Progenitor cell of endocrine pancreas (in vitro differentiated cells): ENCODE measurements at regions not wholly inside any gene's neighbourhood (a gene's known extent, or its start where the extent isn't known, plus 50 kb on each side); places are given as distances from the start of the nearest gene placed in this dataset.

Experiments
- DNase-seq: peaks from one replicate; pipeline ENCODE4 v3.0.0; 2021; ENCODE audit warnings: low spot score; ENCODE audit not compliant: unreplicated experiment
- H3K27ac Mint-ChIP-seq: 2 replicates; pipeline ENCODE4 v1.8.0; 2021; ENCODE audit warnings: mild to moderate bottlenecking, moderate library complexity, mixed read lengths
- H3K27me3 Mint-ChIP-seq: 2 replicates; pipeline ENCODE4 v1.8.0; 2021; ENCODE audit warnings: mixed read lengths
- H3K36me3 Mint-ChIP-seq: 2 replicates; pipeline ENCODE4 v1.8.0; 2022; ENCODE audit warnings: mixed read lengths; ENCODE audit not compliant: insufficient read depth
- H3K4me1 Mint-ChIP-seq: 2 replicates; pipeline ENCODE4 v1.8.0; 2021; ENCODE audit warnings: low read depth, mixed read lengths
- H3K4me3 Mint-ChIP-seq: 2 replicates; pipeline ENCODE4 v1.8.0; 2021; ENCODE audit warnings: low read depth, mild to moderate bottlenecking, moderate library complexity, mixed read lengths
- H3K9me3 Mint-ChIP-seq: 2 replicates; pipeline ENCODE4 v1.8.0; 2021; ENCODE audit warnings: low read depth, mixed read lengths
- TF ChIP-seq, protein P1 (sequence below): fragments of 200-600 bp; sonication (generic); IDR thresholded peaks from one replicate; pipeline ENCODE4 v1.5.0; 2021; ENCODE audit warnings: antibody characterized with exemption, mild to moderate bottlenecking; ENCODE audit not compliant: unreplicated experiment

DNA sequence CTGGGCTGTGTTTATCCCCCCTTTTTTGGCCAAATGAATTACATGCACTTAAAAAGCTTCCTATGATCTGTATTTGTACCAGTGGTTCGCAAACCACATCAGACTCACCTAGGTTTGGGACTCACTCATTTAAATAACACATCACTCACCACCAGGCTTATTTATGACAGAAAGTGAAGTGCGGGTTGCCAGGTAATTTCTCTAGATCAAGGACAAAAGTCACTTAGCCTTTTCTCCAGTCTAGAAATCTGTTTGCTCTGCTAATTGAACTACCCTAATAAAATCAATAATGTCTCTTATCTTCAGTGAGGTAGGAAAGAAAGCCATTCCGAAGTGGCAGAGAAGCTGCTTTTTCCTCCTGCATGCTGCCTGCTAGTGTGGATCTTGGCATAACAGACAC is 88.1 kb upstream of the SLC8A1 start:
- no peak overlapping the region for H3K27ac Mint-ChIP-seq
- H3K27me3 Mint-ChIP-seq, result peaks cover 4% of the 10 kb centered on the region

DNA sequence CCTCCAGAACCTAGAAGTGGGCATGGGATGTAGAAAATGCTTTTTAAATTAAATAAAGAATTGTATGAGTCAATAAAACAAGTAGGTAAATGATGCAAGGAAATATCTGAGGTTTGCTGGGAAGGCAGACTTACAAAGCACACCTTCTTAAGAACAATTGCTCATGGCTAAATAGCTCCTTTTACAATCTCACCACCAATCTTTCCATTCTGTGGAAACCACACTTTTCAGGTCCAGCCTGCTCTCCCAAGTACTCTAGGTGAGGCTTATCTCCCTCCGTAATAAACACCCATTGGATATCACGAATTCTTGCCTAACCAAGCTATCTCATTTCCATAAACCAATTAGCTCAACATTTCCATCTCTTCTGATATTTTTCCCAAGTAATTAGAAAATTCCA is 91.5 kb upstream of the SLC8A1 start:
- Mint-ChIP-seq H3K4me1 (peaks cover 27% of the 10 kb centered on the region), H3K27me3 (peaks cover 4% of the 10 kb centered on the region), H3K4me3 (no peak overlapping the region), H3K36me3 (no peaks in the 10 kb centered on the region), H3K9me3 (peaks cover 4% of the 10 kb centered on the region), H3K27ac (no peak overlapping the region)
- no peak for DNase-seq
- TF ChIP-seq, protein P1, sequence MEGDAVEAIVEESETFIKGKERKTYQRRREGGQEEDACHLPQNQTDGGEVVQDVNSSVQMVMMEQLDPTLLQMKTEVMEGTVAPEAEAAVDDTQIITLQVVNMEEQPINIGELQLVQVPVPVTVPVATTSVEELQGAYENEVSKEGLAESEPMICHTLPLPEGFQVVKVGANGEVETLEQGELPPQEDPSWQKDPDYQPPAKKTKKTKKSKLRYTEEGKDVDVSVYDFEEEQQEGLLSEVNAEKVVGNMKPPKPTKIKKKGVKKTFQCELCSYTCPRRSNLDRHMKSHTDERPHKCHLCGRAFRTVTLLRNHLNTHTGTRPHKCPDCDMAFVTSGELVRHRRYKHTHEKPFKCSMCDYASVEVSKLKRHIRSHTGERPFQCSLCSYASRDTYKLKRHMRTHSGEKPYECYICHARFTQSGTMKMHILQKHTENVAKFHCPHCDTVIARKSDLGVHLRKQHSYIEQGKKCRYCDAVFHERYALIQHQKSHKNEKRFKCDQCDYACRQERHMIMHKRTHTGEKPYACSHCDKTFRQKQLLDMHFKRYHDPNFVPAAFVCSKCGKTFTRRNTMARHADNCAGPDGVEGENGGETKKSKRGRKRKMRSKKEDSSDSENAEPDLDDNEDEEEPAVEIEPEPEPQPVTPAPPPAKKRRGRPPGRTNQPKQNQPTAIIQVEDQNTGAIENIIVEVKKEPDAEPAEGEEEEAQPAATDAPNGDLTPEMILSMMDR, result no peak

More for the DNA sequence above, 88.1 kb upstream of the SLC8A1 start:
- Mint-ChIP-seq H3K4me3 (no peak overlapping the region), H3K9me3 (peaks cover 1% of the 10 kb centered on the region), H3K4me1 (peaks cover 31% of the 10 kb centered on the region), H3K36me3 (no peaks in the 10 kb centered on the region)
- TF ChIP-seq, protein P1, result no peak
- DNase-seq, result no peak

DNA sequence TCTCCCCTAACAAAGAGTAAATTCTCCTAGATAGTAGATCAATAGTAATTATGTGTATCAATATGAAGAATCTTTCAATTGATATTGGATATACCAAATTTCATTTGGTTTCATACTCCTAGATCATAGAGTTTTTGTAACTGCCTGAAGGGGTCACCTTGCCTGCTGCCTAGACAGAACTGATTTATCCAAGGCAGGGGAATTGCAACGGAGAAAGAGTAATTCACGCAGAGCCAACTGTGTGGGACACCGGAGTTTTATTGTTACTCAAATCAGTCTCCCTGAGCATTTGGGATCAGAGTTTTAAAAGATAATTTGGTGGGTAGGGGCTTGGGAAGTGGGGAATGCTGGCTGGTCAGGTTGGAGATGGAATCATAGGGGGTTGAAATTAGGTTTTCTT is 92.2 kb upstream of the SLC8A1 start:
- Mint-ChIP-seq H3K27ac (no peak overlapping the region), H3K9me3 (peaks cover 4% of the 10 kb centered on the region), H3K4me3 (no peak overlapping the region), H3K27me3 (peaks cover 4% of the 10 kb centered on the region), H3K36me3 (no peaks in the 10 kb centered on the region), H3K4me1 (peaks cover 27% of the 10 kb centered on the region)
- no peak for DNase-seq
- TF ChIP-seq, protein P1, result no peak

DNA sequence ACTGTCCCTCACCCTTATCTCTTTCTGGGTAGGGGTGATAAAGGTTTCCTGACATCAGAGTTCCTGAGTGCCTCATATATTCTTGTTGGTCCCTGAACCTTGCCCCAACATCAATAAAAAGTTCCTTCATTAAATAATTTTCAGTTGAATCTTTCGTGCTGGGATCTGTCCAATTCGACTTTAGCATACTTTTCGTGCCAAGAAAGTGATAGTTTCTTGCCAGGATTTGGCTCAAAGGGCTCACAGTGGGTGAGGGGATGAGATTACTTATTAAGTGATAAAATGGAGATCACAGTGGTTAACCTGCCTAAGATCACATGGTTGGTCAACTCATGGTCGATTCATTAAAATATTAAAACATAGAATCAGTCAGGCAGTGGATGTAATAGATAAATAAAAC is 93.8 kb upstream of the SLC8A1 start:
- Mint-ChIP-seq H3K36me3 (no peaks in the 10 kb centered on the region), H3K9me3 (peaks cover 4% of the 10 kb centered on the region), H3K27me3 (peaks cover 4% of the 10 kb centered on the region), H3K4me1 (peaks cover 17% of the 10 kb centered on the region), H3K27ac (no peak overlapping the region), H3K4me3 (no peak overlapping the region)
- DNase-seq, result no peak
- TF ChIP-seq, protein P1, result no peak

DNA sequence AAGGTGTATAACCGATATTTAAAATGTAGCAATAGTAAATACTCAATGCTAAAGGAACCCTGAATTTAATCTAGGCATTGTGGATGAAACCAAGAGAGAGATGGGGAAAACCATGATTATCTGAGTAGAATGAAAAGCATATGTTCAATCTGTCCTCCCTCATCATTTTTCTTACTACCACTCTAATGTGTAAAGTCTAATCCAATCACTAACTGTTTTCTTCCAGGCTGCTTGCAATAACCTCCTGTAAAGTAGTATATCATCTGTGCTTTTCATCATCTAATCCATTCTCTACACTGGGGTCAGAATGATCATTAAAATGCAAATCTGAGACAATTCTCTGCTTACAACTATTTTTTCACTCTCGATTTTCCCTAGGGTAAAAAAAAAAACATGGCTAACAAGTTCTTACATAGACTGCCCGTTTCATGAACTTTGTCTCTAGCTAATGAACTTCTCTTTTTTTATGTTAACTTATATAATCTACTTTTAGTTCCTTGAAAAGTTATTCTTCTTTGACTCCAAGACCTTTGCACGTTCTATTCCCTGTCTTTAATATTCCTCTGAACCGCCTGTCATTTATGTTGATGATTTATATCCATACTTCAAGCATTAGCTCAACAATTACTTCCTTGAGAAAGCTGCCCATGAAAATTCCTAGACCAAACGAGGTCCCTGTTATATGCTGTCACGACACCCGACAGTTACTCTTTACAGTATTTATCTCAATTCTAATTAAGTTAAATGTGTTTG is 94.7 kb upstream of the SLC8A1 start:
- DNase-seq, result no peak
- no peak overlapping the region for H3K4me3 Mint-ChIP-seq
- no peak overlapping the region for H3K27ac Mint-ChIP-seq
- TF ChIP-seq, protein P1, result no peak
- H3K27me3 Mint-ChIP-seq, result no peaks in the 10 kb centered on the region
- H3K4me1 Mint-ChIP-seq, result peaks cover 13% of the 10 kb centered on the region
- H3K36me3 Mint-ChIP-seq, result no peaks in the 10 kb centered on the region
- peaks cover 4% of the 10 kb centered on the region for H3K9me3 Mint-ChIP-seq
